SU-DHL-6 (cell line): ENCODE measurements at regions not wholly inside any gene's neighbourhood (a gene's known extent, or its start where the extent isn't known, plus 50 kb on each side); places are given as distances from the start of the nearest gene placed in this dataset.

ENCODE experiments used
- H2AFZ ChIP-seq: fragments of 200-600 bp; sonication (generic); 2 replicates; pipeline ENCODE4 v1.6.1; 2014; ENCODE audit warnings: low read depth, mild to moderate bottlenecking, moderate library complexity, mixed read lengths, antibody characterized with exemption, low read length; ENCODE audit not compliant: severe bottlenecking
- H3F3A ChIP-seq: fragments of 200-600 bp; shearing (Covaris generic); 2 replicates; pipeline ENCODE4 v1.6.0; 2016; ENCODE audit warnings: antibody characterized with exemption, mild to moderate bottlenecking; ENCODE audit not compliant: insufficient read depth
- H3K27ac ChIP-seq: fragments of 200-600 bp; sonication (generic); 2 replicates; pipeline ENCODE4 v1.5.1; 2016; ENCODE audit warnings: low read depth, mild to moderate bottlenecking, low read length, moderate library complexity, mixed read lengths
- H3K27me3 ChIP-seq: fragments of 200-600 bp; sonication (generic), shearing (Covaris generic); 2 replicates; pipeline ENCODE4 v1.6.0; 2014; ENCODE audit warnings: mild to moderate bottlenecking, low read length
- H3K36me3 ChIP-seq: fragments of 200-600 bp; sonication (generic); 2 replicates; pipeline ENCODE4 v1.6.1; 2014; ENCODE audit warnings: mild to moderate bottlenecking, low read length, mixed read lengths
- H3K4me2 ChIP-seq: fragments of 300-600, 200-600 bp; shearing (Covaris generic), sonication (generic); 2 replicates; pipeline ENCODE4 v1.6.0; 2014; ENCODE audit warnings: low read length, low read depth, mild to moderate bottlenecking; ENCODE audit not compliant: poor library complexity, severe bottlenecking
- H3K4me3 ChIP-seq: fragments of 200-600 bp; sonication (generic); 2 replicates; pipeline ENCODE4 v1.5.1; 2014; ENCODE audit warnings: antibody characterized with exemption, low read length, mild to moderate bottlenecking, mixed read lengths; ENCODE audit not compliant: insufficient read depth, poor library complexity, severe bottlenecking
- H3K79me2 ChIP-seq: fragments of 200-600 bp; sonication (generic); 2 replicates; pipeline ENCODE4 v1.6.1; 2014; ENCODE audit warnings: mild to moderate bottlenecking, low read length, moderate library complexity; ENCODE audit not compliant: insufficient read depth
- H3K9ac ChIP-seq: fragments of 200-600 bp; sonication (generic); 2 replicates; pipeline ENCODE4 v1.7.0; 2014; ENCODE audit warnings: mild to moderate bottlenecking, low read length
- H3K9me2 ChIP-seq: fragments of 200-600 bp; sonication (generic); replicated peaks from 2 replicates; pipeline ENCODE4 v1.6.1; 2014; ENCODE audit warnings: low read length; ENCODE audit not compliant: insufficient read depth
- H3K9me3 ChIP-seq: fragments of 200-600 bp; sonication (generic); 2 replicates; pipeline ENCODE4 v1.6.1; 2014; ENCODE audit warnings: low read length, mixed read lengths; ENCODE audit not compliant: insufficient read depth
- H4K20me1 ChIP-seq: fragments of 200-600 bp; sonication (generic); 2 replicates; pipeline ENCODE4 v1.6.1; 2014; ENCODE audit warnings: low read depth, mild to moderate bottlenecking, antibody characterized with exemption, low read length, moderate library complexity, mixed read lengths
- EZH2phosphoT487 ChIP-seq: fragments of 200-600 bp; sonication (generic), shearing (Covaris generic); conservative IDR thresholded peaks from 2 replicates; pipeline ENCODE4 v1.6.1; 2018; ENCODE audit warnings: mild to moderate bottlenecking, antibody characterized with exemption, low read length, moderate library complexity, mixed read lengths
- TF ChIP-seq, protein P1 (sequence below): fragments of 200-600 bp; sonication (generic); IDR thresholded peaks from one replicate; pipeline ENCODE4 v1.5.1; 2017; ENCODE audit warnings: antibody characterized with exemption, mild to moderate bottlenecking, low read length, moderate library complexity; ENCODE audit not compliant: insufficient read depth, poor library complexity, severe bottlenecking

DNA sequence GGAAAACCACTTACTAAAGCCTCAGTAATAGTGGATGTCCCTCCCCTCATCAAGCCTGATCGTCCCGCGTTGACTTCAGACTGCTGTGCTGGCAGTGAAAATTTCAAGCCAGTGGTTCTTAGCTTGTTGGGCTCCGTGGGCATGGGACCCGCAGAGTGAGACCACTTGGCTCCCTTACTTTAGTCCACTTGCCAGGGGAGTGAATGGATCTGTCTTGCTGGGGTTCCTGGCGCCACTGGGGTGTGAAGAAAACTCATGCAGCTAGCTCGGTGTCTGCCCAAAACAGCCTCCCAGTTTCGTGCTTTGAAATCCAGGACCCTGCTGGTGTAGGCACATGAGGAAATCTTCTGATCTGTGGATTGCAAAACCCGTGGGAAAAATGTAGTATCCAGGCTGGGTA, 480.0 kb upstream of the IZUMO3 start:
- H3K36me3 ChIP-seq, result no peaks in the 10 kb centered on the region
- H2AFZ ChIP-seq, result no peak overlapping the region
- no peak overlapping the region for H3K27ac ChIP-seq
- H3K27me3 ChIP-seq, result no peaks in the 10 kb centered on the region
- H3K4me2 ChIP-seq, result no peak overlapping the region
- H3F3A ChIP-seq, result no peaks in the 10 kb centered on the region
- H3K79me2 ChIP-seq, result no peaks in the 10 kb centered on the region
- H3K4me3 ChIP-seq, result no peak overlapping the region
- no peaks in the 10 kb centered on the region for H4K20me1 ChIP-seq
- no peak overlapping the region for H3K9ac ChIP-seq
- H3K9me3 ChIP-seq, result no peaks in the 10 kb centered on the region
- TF ChIP-seq, protein P1, sequence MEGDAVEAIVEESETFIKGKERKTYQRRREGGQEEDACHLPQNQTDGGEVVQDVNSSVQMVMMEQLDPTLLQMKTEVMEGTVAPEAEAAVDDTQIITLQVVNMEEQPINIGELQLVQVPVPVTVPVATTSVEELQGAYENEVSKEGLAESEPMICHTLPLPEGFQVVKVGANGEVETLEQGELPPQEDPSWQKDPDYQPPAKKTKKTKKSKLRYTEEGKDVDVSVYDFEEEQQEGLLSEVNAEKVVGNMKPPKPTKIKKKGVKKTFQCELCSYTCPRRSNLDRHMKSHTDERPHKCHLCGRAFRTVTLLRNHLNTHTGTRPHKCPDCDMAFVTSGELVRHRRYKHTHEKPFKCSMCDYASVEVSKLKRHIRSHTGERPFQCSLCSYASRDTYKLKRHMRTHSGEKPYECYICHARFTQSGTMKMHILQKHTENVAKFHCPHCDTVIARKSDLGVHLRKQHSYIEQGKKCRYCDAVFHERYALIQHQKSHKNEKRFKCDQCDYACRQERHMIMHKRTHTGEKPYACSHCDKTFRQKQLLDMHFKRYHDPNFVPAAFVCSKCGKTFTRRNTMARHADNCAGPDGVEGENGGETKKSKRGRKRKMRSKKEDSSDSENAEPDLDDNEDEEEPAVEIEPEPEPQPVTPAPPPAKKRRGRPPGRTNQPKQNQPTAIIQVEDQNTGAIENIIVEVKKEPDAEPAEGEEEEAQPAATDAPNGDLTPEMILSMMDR, result no peak
- no peak for TF ChIP-seq EZH2phosphoT487
- H3K9me2 ChIP-seq, result no peaks in the 10 kb centered on the region

DNA sequence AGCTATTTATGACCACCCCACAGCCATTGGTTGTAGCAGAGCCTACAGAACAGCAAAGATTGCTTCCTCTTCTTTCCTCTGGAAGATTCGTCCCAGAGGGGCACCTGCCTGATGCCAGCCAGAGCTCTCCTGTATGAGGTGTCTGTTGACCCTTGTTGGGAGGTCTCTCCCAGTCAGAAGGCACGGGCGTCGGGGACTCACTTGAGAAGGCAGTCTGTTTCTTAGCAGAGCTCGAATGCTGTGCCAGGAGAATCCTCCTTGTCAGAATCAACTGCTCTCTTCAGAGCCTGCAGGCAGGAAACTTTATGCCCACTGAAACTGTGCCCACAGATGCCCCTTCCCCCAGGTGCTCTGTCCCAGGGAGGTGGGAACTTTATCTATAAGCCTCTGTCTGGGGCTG, 479.5 kb upstream of the IZUMO3 start:
- TF ChIP-seq, protein P1, result no peak
- TF ChIP-seq EZH2phosphoT487, result no peak
- no peaks in the 10 kb centered on the region for H3K27me3 ChIP-seq
- H2AFZ ChIP-seq, result no peak overlapping the region
- no peaks in the 10 kb centered on the region for H3K79me2 ChIP-seq
- no peak overlapping the region for H3K27ac ChIP-seq
- no peaks in the 10 kb centered on the region for H4K20me1 ChIP-seq
- H3K9me3 ChIP-seq, result no peaks in the 10 kb centered on the region
- H3K9me2 ChIP-seq, result no peaks in the 10 kb centered on the region
- H3K4me2 ChIP-seq, result no peak overlapping the region
- no peaks in the 10 kb centered on the region for H3F3A ChIP-seq
- no peaks in the 10 kb centered on the region for H3K36me3 ChIP-seq
- H3K4me3 ChIP-seq, result no peak overlapping the region
- no peak overlapping the region for H3K9ac ChIP-seq

DNA sequence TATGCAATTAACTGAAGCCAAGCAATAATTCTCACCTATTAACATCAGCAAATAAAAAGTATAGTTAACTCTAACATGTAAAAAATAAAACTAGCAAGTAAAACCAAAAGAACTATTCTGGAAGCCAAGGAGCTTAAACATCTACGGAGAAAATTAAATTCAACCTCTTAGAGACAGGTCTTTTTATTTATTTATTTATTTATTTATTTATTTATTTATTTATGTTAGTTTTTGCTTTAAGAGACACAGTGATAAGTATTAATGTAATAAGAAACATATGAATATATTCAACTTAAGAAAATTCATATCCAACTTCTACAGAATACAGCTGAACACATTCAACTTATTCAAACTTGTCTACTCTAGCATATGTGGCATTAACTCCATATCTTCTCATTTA, 472.1 kb upstream of the IZUMO3 start:
- Histone ChIP-seq H3K27ac (no peak overlapping the region), H3K9ac (no peak overlapping the region), H3K9me2 (no peaks in the 10 kb centered on the region), H3K4me3 (no peak overlapping the region), H3K4me2 (no peak overlapping the region), H3K79me2 (no peaks in the 10 kb centered on the region), H4K20me1 (no peaks in the 10 kb centered on the region), H2AFZ (no peak overlapping the region), H3K36me3 (no peaks in the 10 kb centered on the region), H3F3A (no peaks in the 10 kb centered on the region), H3K9me3 (no peaks in the 10 kb centered on the region), H3K27me3 (no peaks in the 10 kb centered on the region)
- TF ChIP-seq, protein P1, result no peak
- TF ChIP-seq EZH2phosphoT487, result no peak
